Adrenal gland (tissue), 9 donors: ENCODE measurements at regions not wholly inside any gene's neighbourhood (a gene's known extent, or its start where the extent isn't known, plus 50 kb on each side); places are given as distances from the start of the nearest gene placed in this dataset.

ENCODE experiments used
- DNase-seq, 7 donors: peaks; one replicate each; pipeline ENCODE4 v3.0.0-alpha.2; 2019 to 2020
- H3K27ac ChIP-seq, 5 donors: fragments of 200-600 bp; sonication (generic) in 4 of 5; 1 replicate in 3 of 5; 2 replicates in 2 of 5; pipeline versions ENCODE4 v1.5.1 to v1.8.0; 2016 to 2020; ENCODE audit warnings: mild to moderate bottlenecking in 1 of 5
- H3K27me3 ChIP-seq: fragments of 200-600 bp; 2 replicates; pipeline ENCODE4 v1.8.0; 2021
- H3K36me3 ChIP-seq, 2 donors: fragments of 200-600 bp; replicated peaks in 1 of 2; 1 replicate in 1 of 2; 2 replicates in 1 of 2; pipeline versions ENCODE4 v1.5.1 to v1.8.0; 2018 to 2022
- H3K4me1 ChIP-seq, 2 donors: fragments of 200-600 bp; replicated peaks in 1 of 2; 1 replicate in 1 of 2; 2 replicates in 1 of 2; pipeline versions ENCODE4 v1.5.1 to v1.8.0; 2018 to 2021
- H3K4me3 ChIP-seq, 4 donors: fragments of 200-600 bp; sonication (generic) in 3 of 4; one replicate each; pipeline ENCODE4 v1.5.1; 2016 to 2018
- H3K9me3 ChIP-seq, 3 donors: fragments of 200-600 bp; sonication (generic) in 1 of 3; replicated peaks in 1 of 3; 1 replicate in 2 of 3; 2 replicates in 1 of 3; pipeline versions ENCODE4 v1.5.1 to v1.8.0; 2016 to 2021
- CTCF ChIP-seq, 6 experiments: fragments of 450-650 bp in 4 of 6; fragments of 200-600 bp in 2 of 6; sonication (generic) in 1 of 6; IDR thresholded peaks; 1 replicate in 5 of 6; 2 replicates in 1 of 6; pipeline versions ENCODE4 v1.5.1 to v1.8.0; 2016 to 2021; ENCODE audit warnings: antibody characterized with exemption in 6 of 6, mild to moderate bottlenecking in 2 of 6, moderate library complexity in 1 of 6
- POLR2A ChIP-seq, 2 donors: fragments of 450-650 bp; IDR thresholded peaks; one replicate each; pipeline ENCODE4 v1.6.1; 2017; ENCODE audit warnings: antibody characterized with exemption in 2 of 2, mild to moderate bottlenecking in 2 of 2, moderate library complexity in 1 of 2
- WGBS, 4 donors: extraction: QIAGEN DNeasy Blood & Tissue Kit in 2 of 4; methylation state at CpG; one replicate each; pipeline versions ENCODE4 v1.1.5 to v1.1.7; 2013 to 2017; 5-methylcytosine and 5-hydroxymethylcytosine counted together
- intact Hi-C, 2 donors: fragments of 100-400 bp; cut with DNase I; formaldehyde crosslinking; loops; one replicate each; pipeline versions ENCODE4 v1.14.1 to v1.15.0; 2022 to 2023
- donor health status: healthy with polysubstance abuse.
- donor health status: Bipolar disorder and iron deficiency.
- donor health status: DM: yes; HTN: yes; CAD: no.
- donor health status: DM: no; HTN: no; CAD: no.
- donor health status: DM: no; HTN: no; CAD: no.

GRCh38 chr16:60217787-60218186 lies 1483.7 kb upstream of the GOT2 start:
- Histone ChIP-seq H3K36me3 (no peaks in the 10 kb centered on the region), H3K27me3 (no peaks in the 10 kb centered on the region), H3K4me3 (no peak overlapping the region), H3K4me1 (no peaks in the 10 kb centered on the region), H3K27ac (no peak overlapping the region), H3K9me3 (no peaks in the 10 kb centered on the region)
- 65 to 75% (median 72%) methylated on average over 7 of the region's 7 CpGs for WGBS, 4 donors
- no peak for DNase-seq
- intact Hi-C loops = no loop called here
- no peak for TF ChIP-seq POLR2A (IDR thresholded peaks at IDR 0.05)
- no peak for TF ChIP-seq CTCF (IDR thresholded peaks at IDR 0.05)

- DNase-seq = no peak
- WGBS, 4 donors = 89 to 100% (median 93%) methylated on average over 1 of the region's 1 CpG
- Histone ChIP-seq H3K9me3 (no peaks in the 10 kb centered on the region), H3K27me3 (no peaks in the 10 kb centered on the region), H3K27ac (no peak overlapping the region), H3K4me1 (no peaks in the 10 kb centered on the region), H3K36me3 (no peaks in the 10 kb centered on the region), H3K4me3 (no peak overlapping the region)
- intact Hi-C loops = no loop called here
- no peak for TF ChIP-seq POLR2A (IDR thresholded peaks at IDR 0.05)
- TF ChIP-seq CTCF (IDR thresholded peaks at IDR 0.05) = no peak
These were observed 1480.2 kb upstream of the GOT2 start for GRCh38 chr16:60214311-60214710.

- Histone ChIP-seq H3K27ac (no peak overlapping the region), H3K4me1 (no peaks in the 10 kb centered on the region), H3K9me3 (no peaks in the 10 kb centered on the region), H3K36me3 (no peaks in the 10 kb centered on the region), H3K4me3 (no peak overlapping the region), H3K27me3 (no peaks in the 10 kb centered on the region)
- no peak for TF ChIP-seq CTCF (IDR thresholded peaks at IDR 0.05)
- TF ChIP-seq POLR2A (IDR thresholded peaks at IDR 0.05) = no peak
- intact Hi-C loops = no loop called here
- WGBS, 4 donors = 60 to 84% (median 70%) methylated on average over 2 of the region's 2 CpGs
- no peak for DNase-seq
These were observed 1472.4 kb upstream of the GOT2 start for GRCh38 chr16:60206516-60206915.

- TF ChIP-seq CTCF (IDR thresholded peaks at IDR 0.05) (no peak), POLR2A (IDR thresholded peaks at IDR 0.05) (no peak)
- intact Hi-C loops = no loop called here
- DNase-seq = no peak
- no peak overlapping the region for H3K27ac ChIP-seq
- no peak overlapping the region for H3K4me3 ChIP-seq
- no peaks in the 10 kb centered on the region for H3K9me3 ChIP-seq
- WGBS, 4 donors = 45 to 65% (median 56%) methylated on average over 1 of the region's 1 CpG
- no peaks in the 10 kb centered on the region for H3K4me1 ChIP-seq
- no peaks in the 10 kb centered on the region for H3K27me3 ChIP-seq
- H3K36me3 ChIP-seq = no peaks in the 10 kb centered on the region
These were observed 1470.1 kb upstream of the GOT2 start for GRCh38 chr16:60204181-60204580.
